ENCODE measurements at regions not wholly inside any gene's neighbourhood (a gene's known extent, or its start where the extent isn't known, plus 50 kb on each side); places are given as distances from the start of the nearest gene placed in this dataset.

GRCh38 chr5:62742207-62742606 lies 163.6 kb downstream of the LRRC70 start:
- TF ChIP-seq CTCF (IDR thresholded peaks at IDR 0.05) (no peak), POLR2AphosphoS5 (IDR thresholded peaks at IDR 0.05) (no peak), EP300 (IDR thresholded peaks at IDR 0.05) (no peak), POLR2A (IDR thresholded peaks at IDR 0.05) (no peak)
- no peak for DNase-seq (ENCODE audit: low spot score in 2 of 2)
- 74% methylated on average over 2 of the region's 2 CpGs for whole genome bisulfite sequencing

GRCh38 chr5:62741761-62742160 lies 163.1 kb downstream of the LRRC70 start:
- no peaks in the 10 kb centered on the region for H3K9me3 ChIP-seq
- H3K27ac ChIP-seq, result no peak overlapping the region
- DNase-seq (ENCODE audit: low spot score in 2 of 2), result no peak
- 81% methylated on average over 2 of the region's 2 CpGs for WGBS
- no peaks in the 10 kb centered on the region for H3K36me3 ChIP-seq
- H3K4me1 ChIP-seq, result no peaks in the 10 kb centered on the region
- H3K4me3 ChIP-seq, result no peak overlapping the region
- TF ChIP-seq POLR2AphosphoS5 (IDR thresholded peaks at IDR 0.05), result no peak
- no peak for TF ChIP-seq EP300 (IDR thresholded peaks at IDR 0.05)
- TF ChIP-seq CTCF (IDR thresholded peaks at IDR 0.05), result no peak
- no peak for TF ChIP-seq POLR2A (IDR thresholded peaks at IDR 0.05)
- no peaks in the 10 kb centered on the region for H3K27me3 ChIP-seq

More at GRCh38 chr5:62742207-62742606, 163.6 kb downstream of the LRRC70 start:
- no peaks in the 10 kb centered on the region for H3K9me3 ChIP-seq
- H3K4me1 ChIP-seq, result no peaks in the 10 kb centered on the region
- H3K4me3 ChIP-seq, result no peak overlapping the region
- no peaks in the 10 kb centered on the region for H3K36me3 ChIP-seq
- no peaks in the 10 kb centered on the region for H3K27me3 ChIP-seq
- no peak overlapping the region for H3K27ac ChIP-seq

DNA sequence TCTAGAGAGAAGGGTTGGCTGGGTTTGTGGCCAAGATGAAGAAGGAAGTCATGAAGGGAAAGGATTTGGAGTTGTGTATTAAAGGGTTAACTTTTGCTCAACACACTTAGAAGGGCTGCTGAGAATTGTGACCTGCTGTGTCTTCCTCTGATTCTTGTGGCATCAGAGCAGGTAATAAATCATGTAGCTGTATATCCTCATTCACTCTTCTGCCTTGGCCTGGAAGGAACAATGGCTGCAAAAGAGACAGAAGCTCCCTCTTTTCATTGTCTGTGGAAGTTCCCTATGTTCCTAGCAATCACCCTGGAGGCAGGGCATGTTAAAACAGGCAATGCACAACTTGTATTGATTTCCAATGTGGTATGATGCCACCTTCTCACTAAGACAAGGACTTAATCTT lies 159.1 kb downstream of the LRRC70 start:
- no peaks in the 10 kb centered on the region for H3K4me1 ChIP-seq
- H3K9me3 ChIP-seq, result no peaks in the 10 kb centered on the region
- no peak for TF ChIP-seq EP300 (IDR thresholded peaks at IDR 0.05)
- no peak for TF ChIP-seq CTCF (IDR thresholded peaks at IDR 0.05)
- TF ChIP-seq POLR2AphosphoS5 (IDR thresholded peaks at IDR 0.05), result no peak
- no peak for TF ChIP-seq POLR2A (IDR thresholded peaks at IDR 0.05)
- no peak overlapping the region for H3K4me3 ChIP-seq
- DNase-seq (ENCODE audit: low spot score in 2 of 2), result no peak
- no peaks in the 10 kb centered on the region for H3K36me3 ChIP-seq
- no peak overlapping the region for H3K27ac ChIP-seq
- H3K27me3 ChIP-seq, result no peaks in the 10 kb centered on the region

DNA sequence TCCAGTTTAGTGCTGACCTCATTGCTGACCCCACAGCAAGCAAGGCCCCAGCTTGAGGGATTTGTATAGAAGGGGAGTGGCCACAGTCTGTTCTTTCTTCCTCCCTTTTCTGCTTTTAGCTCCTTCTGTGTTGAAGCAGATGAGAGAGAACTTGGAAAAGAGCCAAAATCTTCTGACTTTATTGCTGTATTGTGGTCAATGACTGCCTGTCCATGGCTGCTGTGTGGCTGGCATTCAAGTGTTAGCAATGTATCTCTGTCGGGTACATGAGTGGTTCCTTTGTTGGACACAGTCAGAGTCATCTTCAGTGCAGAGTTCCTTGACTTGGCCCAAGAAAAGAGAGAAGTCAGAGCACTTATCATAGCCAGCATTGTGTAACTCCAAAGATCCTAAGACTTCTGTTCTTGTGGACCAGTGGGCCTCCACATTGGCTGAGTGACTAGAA lies 154.1 kb downstream of the LRRC70 start:
- WGBS, result 42% methylated on average over 1 of the region's 1 CpG
- no peak for DNase-seq (ENCODE audit: low spot score in 2 of 2)
- H3K27ac ChIP-seq, result no peak overlapping the region
- no peaks in the 10 kb centered on the region for H3K36me3 ChIP-seq
- no peak overlapping the region for H3K4me3 ChIP-seq
- no peaks in the 10 kb centered on the region for H3K9me3 ChIP-seq
- no peaks in the 10 kb centered on the region for H3K27me3 ChIP-seq
- H3K4me1 ChIP-seq, result no peaks in the 10 kb centered on the region
- TF ChIP-seq EP300 (IDR thresholded peaks at IDR 0.05) (no peak), POLR2A (IDR thresholded peaks at IDR 0.05) (no peak), CTCF (IDR thresholded peaks at IDR 0.05) (no peak)

- Histone ChIP-seq H3K27ac (no peak overlapping the region), H3K4me1 (no peaks in the 10 kb centered on the region), H3K9me3 (no peaks in the 10 kb centered on the region), H3K4me3 (no peak overlapping the region), H3K36me3 (no peaks in the 10 kb centered on the region), H3K27me3 (no peaks in the 10 kb centered on the region)
- WGBS, result 60% methylated on average over 1 of the region's 3 CpGs
- TF ChIP-seq EP300 (IDR thresholded peaks at IDR 0.05) (no peak), CTCF (IDR thresholded peaks at IDR 0.05) (no peak)
- no peak for DNase-seq (ENCODE audit: low spot score in 2 of 2)
These were observed 152.4 kb downstream of the LRRC70 start for GRCh38 chr5:62731022-62731421.

Data from suprapubic skin (tissue), 4 donors.